NCI-H2196 (cell line): ENCODE measurements at regions not wholly inside any gene's neighbourhood (a gene's known extent, or its start where the extent isn't known, plus 50 kb on each side); places are given as distances from the start of the nearest gene placed in this dataset.
"Not testable (repeated sequence)": the region's sequence is repeated elsewhere in the genome, so short reads cannot be mapped to it uniquely, and the experiment has no call there.

ENCODE experiments used
- DNase-seq: peaks from one replicate; lab custom pipeline; 2025; ENCODE audit not compliant: unreplicated experiment; lab: John Stamatoyannopoulos, UW

GRCh38 chr14:86943391-86944365, 1049.3 kb downstream of the GALC start:
- DNase-seq = no peak

DNA sequence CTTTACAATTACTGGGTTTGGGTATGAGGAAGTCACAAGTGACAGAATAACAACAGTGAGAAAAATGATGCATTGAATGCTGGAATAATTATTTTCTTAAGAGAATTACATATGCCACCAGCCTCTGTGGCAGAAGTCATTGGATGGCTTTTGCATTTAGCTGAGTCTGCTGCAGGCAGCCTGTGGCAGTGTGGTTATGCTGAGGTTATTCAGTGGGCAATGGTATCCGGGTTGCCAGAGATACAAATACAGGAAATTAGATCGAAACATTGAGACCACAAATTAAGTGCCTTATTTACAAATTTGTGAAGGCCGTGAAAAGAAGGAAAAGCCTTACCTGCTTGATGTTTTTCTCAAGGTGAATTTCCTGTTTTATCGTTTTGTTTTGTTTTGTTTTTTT, 1050.0 kb downstream of the GALC start:
- DNase-seq = no peak

DNA sequence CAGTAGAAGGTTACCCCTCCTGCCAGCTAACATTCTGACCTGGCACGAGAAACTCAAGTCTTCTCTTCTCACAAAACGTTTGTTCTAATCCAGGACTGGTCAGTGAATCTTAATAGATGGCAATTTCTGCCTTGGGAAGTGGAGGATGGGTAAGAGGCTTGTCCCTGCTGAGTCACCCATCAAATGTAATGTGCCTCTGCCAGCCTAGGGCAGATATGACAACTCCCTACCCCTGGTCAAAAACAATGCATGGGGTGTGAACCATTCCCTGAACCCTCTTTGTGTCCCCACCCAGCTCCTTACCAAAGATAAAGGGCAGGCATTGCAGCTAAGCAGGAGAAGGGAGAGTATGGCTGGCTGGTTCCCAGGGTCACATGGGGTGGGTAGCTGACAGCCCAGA, 1052.9 kb downstream of the GALC start:
- DNase-seq = no peak

DNA sequence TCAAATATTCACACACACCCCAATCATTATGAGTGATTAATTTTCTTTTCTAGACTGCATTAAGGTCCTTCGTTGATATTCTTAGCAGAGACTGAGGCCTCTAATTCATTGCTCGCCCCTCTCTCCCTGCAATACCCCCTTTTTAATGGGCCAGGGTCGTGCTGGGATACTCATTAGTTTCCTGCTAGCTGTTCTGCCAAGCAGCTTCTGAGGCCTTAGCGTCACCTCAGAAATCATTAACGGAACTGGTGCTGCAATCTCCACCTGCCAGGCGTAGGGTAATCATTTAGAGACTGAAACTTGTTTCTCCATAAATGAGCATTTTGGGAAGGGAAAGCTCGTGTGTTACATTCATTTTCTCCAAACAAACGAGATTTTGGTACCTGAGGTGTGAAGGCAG, 1054.7 kb downstream of the GALC start:
- no peak for DNase-seq

GRCh38 chr14:86936556-86936955, 1056.4 kb downstream of the GALC start:
- no peak for DNase-seq

GRCh38 chr14:86935241-86935885, 1057.6 kb downstream of the GALC start:
- DNase-seq = no peak

- no peak for DNase-seq
Measured at GRCh38 chr14:86933958-86934595, 1058.9 kb downstream of the GALC start.

- no peak for DNase-seq
Measured at GRCh38 chr14:86933460-86933859, 1059.5 kb downstream of the GALC start.

GRCh38 chr14:86915406-86915805, 1077.6 kb downstream of the GALC start:
- DNase-seq = no peak

DNA sequence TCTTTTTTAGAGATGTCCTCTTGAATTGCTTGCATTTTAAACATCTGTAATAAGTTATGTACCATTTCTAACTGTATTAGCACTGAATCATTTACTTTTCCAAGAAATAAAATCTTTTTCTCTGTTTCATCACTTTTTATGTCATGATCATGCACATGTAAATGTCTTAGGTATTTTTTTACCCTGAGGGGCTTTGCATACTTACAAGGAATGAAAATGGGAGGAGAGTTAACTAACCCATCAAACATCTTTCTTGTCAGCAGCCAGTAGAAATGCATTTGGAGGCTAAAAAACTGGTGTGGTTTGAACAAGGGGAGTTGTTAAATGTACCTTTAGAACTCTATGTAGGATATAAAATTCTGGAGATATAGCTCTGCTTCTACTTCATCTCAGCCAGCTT, 1080.3 kb downstream of the GALC start:
- DNase-seq = no peak

GRCh38 chr14:86911486-86911885, 1081.5 kb downstream of the GALC start:
- no peak for DNase-seq

GRCh38 chr14:86905386-86905926, 1087.5 kb downstream of the GALC start:
- DNase-seq = not testable (repeated sequence)

DNA sequence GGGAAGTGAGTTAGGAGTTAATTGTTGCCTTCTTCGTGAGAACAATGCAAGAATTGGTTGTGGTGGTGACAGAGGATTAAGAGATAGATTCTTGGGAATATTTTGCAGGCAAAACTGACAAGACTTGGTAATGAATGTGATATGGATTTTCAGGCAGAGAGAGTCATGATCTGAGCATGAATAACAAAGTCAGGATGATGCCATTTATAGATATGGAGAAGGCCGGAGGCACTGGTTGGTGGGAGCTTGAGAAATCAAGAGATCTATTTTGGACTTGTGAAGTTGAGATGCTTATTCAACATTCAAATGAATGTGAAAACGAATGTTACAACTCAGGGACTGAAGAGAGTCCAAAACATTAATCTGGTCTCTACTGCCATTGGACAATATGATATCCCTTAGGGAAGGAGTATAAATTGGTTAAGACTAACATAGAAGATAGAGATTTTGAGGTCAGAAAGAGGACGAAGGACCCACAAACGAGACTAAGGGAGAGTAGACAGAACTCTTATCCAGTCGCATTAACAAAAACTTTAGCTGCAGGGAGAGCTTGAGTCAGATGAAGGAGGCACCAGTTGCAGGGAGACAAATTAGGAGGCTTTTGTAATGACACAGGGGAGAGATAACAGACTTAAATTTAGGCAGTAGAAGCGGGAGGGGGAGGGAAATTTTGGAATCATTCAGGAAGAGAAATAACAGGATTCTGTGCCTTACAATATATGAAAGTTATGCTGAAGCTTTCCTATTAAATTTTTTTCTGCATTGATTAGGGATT, 1090.6 kb downstream of the GALC start:
- no peak for DNase-seq

DNA sequence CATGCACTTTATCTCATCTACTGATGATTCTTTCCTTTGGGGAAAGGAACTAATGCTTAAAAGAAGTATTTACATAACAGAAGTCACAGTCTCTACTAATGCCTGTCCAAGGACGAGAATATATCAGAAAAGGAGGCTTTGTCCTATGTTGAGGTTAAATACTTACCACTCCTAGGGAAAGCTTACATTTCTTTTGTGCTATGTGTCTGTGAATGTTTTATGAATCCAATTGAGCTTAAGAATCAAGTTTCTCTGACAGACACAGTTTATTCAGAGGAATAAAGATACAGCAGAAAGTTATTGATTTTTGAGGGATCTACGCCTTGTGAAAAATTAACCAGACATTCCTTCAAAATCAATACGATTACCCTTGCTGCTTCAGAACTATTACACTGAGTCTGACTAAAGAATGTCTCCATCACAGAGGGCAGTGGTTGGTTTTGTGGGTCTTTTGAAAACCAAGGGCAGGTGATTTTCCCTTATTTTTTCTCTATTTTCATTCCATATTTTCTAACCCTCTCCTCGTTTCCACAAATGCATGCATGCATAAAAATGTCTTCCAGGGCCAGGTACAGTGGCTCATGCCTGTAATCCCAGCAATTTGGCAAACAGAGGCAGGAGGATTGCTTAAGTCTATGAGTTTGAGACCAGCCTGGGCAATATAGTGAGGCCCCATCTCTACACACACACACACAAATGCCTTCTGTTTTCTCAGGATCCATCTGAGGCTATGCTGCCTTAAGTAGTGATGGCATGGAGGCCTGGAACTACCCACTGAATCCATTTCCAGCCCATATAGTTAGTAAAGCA, 1095.1 kb downstream of the GALC start:
- DNase-seq = no peak

DNA sequence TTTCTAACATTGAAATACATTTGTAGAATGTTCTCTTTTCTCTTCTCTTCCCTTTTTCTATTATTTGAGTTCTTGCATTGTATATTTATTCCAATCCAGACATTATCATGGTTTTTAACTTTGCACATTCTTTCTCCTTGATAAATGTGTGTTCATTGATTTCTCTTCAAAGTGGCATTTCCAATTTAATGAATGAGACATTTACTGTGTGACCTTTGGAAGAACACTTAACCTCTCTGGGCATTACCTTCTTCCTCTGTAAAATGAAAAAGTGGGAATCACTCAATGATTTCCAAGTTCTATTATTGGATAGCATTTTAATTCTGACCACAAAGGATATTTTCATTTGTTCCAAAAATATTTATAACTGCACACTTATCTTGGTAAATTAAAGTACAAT, 1095.8 kb downstream of the GALC start:
- no peak for DNase-seq

GRCh38 chr14:86896701-86897100, 1096.3 kb downstream of the GALC start:
- DNase-seq = no peak

DNA sequence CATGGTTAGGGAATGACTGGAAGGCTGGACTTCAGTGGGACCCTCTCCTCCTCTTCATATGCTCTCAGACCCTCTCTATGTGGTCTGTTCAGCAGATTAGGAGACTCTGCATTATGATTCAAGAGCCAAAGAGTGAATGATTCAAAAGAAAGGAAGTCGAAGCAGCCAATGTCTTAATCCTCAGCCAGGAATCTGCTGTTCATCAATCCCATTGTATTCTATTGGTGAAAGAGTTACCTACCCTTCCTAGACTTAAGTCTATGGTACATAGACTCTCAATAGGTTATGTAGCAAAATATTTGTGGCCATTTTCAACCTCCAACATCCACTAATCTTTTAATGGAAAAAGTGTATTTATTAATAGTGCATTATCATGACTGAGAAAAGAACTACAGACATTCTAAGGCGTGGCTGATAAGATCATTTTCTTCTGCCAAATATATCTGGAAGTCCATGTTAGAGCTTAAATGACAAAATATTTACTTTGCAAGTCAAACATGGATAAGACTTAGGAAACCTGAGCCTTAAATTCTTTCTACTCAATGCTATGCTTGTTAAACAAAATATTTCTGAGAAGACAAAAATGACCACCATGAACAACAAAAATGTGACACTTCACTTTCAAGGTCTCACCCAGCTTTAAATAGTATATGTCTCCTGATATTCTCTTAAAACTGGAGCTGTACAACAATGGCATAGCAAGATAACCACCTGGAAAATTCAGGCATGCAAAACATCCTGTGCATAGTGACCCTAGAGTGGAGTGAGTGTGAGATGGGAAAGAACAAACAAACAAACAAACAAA, 1100.6 kb downstream of the GALC start:
- no peak for DNase-seq

DNA sequence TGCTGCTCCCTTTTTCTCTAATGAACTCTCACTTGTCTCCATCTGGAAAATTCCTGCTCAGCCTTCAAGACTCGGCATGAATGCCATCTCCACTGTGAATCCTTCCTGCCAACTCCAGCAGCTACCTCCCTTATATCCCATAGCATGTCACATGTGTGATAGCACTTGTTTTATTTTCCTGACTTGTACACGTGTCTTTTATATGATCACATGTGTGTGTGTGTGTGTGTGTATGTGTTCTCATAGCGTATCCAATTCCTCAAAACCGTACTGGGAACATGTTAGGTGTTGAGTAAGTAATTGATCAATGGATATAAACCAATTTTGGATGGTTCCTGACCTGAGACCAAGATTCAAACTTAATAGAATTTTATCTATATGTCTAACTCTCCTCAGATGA, 1107.7 kb downstream of the GALC start:
- DNase-seq = no peak

- DNase-seq = no peak
Measured at GRCh38 chr14:86884498-86884897, 1108.5 kb downstream of the GALC start.
